ENCODE measurements at regions not wholly inside any gene's neighbourhood (a gene's known extent, or its start where the extent isn't known, plus 50 kb on each side); places are given as distances from the start of the nearest gene placed in this dataset.
"Not testable (repeated sequence)": the region's sequence is repeated elsewhere in the genome, so short reads cannot be mapped to it uniquely, and the experiment has no call there.

DNA sequence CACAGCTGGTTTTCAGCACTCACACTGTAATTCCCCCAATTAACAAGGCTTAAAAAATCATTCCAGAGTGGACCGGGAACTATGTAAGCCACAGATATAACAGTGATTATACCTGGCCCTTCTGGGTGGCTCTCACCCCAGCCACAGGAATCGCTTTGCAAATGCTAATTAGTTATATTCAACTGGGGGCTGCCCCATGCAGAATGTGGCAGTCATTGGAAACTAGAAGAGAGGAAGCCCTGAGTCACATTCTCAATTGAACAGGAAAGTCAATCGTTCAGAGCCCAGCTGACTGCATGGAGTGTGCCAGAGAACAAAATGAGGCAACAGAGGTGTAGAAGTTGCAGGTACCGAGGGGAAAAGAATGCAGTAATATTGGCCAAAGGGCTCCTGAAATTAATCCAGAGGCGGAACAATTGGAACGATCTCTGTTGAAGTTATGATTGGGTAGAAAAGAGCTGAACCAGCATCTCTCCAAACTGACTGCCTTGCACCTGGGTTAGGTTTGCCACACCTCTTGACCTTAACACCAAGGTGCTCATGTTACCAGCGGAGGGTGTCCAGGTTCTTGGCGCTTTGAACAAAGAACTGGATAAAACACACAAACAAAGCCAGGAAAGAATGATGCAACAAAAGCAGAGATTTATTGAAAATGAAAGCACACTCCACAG is 909.7 kb upstream of the AUTS2 start:
- no peak for DNase-seq

DNA sequence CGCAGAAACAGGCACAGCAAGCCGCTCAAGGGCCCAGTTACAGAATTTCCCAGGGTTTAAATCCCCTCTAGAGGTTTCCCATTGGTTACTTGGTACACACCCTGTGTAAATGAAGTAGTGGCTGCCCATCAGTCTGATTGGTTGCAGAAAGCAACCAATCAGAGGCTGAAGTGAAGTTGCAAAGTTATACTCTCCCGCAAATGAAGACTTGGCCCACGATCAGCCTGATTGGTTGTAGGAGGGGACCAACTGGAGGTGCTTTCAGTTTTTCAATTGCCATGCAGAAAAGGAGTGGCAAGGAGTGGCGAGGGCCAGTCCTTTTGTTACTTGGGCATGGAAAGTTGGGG is 909.2 kb upstream of the AUTS2 start:
- no peak for DNase-seq

DNA sequence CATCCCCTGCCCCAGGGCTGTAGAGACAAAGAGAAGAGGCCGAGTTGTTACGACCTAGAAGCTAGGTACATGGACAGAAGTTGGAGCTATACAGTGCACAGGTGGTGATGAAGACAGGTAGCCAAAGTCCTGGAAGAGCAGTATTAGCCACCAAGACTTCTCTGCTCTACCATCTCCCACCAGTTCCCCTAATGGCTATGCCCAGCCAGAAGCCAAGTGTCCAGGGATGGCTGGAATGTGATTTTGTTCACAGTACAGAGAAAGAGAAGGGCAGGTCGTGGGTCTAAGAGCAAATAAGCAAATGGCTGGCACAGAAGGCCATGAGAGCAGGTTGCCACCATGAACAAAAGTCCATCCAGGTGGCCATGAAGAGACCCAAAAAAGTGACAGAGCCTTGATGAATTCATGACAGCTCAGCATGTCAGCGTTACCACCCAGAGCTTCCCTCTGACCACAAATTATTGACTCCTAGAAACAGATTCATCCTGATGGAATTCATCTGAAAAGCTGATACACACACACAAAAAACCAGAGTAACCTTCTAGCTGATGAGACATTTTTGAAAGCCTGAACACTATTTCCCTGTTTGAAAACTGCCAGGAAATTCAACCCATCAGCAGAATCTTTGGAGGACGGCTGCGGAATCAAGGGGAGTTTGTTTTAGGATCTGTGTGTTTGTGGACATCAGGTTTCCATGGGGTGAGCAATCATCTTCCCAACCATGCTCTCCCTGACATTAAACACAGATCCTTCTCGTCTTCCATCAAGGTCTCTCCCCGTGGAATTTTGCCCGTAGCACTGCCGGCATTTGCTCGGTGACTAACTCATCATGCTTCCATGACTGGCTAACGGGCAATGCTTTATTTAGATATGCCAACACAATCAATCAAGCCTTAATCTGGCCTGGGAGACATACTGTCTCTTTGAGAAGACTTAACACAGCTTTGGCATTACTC is 906.7 kb upstream of the AUTS2 start:
- no peak for DNase-seq

DNA sequence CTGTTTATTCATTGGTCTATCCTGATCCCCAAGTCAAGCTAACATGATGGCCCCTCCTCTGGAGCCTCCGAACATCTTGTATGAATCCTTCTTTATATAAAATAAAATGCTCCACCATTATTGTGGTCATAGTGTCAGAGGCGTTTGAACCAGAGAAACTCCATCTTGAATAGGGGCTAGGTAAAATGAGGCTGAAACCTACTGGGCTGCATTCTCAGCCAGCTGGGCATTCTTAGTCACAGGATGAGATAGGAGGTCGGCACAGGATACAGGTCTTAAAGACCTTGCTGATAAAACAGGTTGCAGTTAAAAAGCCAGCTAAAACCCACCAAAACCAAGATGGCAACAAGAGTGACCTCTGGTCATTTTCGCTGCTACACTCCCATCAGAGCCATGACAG is 905.8 kb upstream of the AUTS2 start:
- DNase-seq = no peak

DNA sequence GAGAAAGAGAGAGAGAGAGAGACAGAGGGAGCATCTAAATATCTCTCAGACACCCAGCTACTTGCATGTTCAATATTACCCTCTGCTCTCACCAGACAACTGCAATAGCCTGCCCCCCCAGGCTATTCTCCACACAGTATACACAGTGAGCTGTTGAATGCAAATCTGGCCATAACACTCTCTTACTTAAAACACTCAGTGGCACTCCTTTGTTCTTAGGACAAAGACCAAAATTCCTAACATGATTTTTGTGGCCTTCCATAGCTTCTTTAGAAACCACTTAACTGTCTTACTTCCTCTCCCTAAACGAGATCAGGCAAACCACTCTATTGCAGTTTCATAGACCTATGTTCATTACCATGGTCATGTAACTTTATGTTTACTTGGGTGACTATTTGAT is 903.6 kb upstream of the AUTS2 start:
- no peak for DNase-seq

DNA sequence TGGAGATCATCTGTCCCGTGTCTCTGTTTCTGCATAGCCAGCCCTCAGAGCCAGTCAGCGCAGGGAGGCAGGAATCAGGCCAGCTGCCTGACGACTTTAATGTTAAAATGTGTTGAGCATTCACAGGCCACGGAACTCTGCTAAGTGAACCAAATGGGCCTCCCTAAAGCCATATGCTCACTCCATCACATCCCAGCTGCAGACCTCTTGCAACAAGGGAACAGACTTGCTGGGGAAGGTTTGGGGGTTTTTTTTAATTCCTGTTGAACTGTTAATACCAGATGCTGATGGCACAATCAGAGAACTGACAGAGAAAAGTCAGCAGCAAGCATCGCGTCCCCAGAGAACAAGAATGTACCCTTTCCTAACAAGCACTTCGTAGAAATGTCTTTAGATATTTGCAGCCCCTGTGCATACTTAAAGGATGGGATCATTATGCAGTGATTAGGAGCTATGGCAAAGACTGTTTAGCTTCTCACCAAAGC is 900.4 kb upstream of the AUTS2 start:
- DNase-seq = no peak

DNA sequence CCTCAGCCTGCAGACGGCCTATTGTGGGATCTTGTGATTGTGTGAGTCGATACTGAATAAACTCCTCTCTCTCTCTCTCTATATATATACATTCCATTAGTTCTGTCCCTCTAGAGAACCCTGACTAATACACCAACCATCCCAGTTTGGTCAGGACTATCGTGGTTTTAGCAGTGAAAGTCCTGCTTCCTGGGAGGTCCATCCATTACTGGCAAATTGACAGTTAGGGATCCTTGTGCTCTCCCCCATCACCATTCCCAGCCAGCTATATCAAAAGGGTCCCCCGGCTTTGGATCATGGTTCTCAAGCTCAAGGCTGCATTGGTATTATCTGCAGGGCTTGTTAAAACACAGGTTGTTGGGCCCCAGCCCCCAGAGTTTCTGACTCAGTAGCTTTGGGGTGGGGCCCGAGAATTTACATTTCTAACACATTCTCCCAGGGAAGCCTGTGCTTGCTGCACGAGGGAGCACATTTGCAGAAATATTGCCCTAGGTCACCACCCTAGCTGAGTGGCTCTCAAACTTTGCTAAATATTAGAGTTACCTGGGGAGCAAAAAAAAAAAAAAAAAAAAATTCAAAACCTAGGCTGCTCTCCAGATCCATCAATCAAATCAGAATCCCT is 899.1 kb upstream of the AUTS2 start:
- DNase-seq = no peak

DNA sequence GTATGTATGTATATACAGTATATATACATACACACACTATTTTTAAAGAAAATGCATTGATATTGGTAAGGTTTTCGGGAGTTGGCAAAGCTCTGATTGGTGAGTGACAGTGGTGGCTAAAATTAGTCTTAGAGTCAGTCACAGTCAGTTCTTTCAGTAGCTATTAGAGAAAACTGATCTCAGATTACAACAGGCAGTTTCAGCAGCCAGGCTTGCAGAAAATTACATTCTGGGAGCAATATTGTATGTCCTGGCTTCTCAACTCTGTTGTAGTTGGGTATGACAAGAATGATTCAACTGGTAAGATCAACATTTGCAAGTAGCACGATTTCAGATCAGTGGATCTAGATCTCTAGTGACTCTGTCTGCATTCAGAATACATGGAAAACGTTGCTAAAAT is 897.9 kb upstream of the AUTS2 start:
- no peak for DNase-seq

DNA sequence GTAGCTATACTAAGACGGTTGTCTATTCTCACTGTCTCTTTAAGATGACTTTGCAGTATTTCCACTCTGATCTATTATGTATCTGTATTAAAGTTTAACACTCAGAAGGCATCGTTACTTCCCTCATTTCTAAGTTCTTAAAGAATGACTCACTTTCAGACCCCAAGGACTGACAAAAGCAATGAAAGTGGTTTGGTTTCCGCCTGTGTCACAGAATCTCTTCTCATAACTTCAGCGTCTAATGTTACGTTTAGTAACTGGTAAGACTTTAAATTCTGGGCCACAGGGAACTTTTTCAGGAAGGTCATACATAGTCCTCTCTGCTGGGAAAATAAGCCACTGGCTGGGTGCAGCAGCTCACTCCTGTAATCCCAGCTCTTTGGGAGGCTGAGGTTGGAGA is 892.0 kb upstream of the AUTS2 start:
- DNase-seq = no peak

DNA sequence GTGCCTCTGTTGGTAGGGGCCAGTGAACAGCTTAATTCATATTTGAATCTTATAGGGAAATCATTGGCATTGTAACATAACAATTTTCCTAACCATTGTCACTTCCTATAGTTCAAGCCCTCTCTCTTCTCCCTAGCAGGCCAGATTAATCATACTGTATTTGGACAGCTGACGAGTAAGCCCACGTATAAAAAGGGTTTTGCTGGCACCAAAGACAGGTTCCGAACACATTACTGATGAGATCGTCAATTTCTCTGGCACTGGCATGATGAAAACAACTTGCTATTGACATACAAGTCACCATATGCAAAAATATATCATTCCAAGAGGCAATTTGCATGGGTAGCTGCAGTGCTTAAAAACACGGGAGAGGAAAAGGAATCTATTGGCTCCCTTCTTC is 891.1 kb upstream of the AUTS2 start:
- DNase-seq = no peak

DNA sequence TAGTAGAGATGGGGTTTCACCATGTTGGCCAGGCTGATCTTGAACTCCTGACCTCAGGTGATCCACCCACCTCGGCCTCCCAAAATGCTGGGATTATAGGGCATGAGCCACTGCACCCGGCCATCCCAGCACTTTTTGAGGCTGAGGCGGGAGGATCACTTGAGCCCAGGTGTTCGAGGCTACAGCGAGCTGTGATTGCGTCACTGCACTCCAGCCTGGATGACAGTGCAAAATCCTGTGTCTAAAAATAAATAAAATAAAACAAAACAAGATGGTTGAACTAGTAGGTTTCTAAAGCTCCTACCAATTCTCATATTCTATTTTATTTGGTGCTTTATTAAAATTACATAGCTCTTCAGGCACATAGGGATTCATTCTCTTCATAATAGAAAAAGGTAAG is 890.3 kb upstream of the AUTS2 start:
- DNase-seq = no peak

DNA sequence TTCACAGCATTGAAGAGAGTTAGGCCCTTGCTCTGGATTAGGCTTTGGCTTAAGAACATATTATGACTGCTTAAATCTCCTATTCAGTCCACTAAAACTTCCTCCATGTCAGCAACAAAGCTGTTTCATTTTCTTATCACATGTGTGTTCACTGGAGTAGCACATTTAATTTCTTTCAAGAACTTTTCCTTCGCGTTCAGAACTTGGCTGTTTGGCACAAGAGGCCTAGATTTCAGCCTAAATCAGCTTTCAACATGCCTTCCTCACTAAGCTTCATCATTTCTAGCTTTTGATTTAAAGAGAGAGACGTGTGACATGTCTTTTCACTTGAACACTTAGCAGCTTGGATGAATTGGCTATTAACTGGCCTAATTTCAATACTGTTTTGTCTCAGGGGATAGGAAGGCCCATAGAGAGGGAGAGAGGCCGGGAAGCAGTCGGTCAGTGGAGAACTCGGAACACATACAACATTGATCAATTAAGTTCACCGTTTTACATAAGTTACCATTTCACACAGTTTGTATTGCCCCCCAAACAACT is 885.2 kb upstream of the AUTS2 start:
- no peak for DNase-seq

DNA sequence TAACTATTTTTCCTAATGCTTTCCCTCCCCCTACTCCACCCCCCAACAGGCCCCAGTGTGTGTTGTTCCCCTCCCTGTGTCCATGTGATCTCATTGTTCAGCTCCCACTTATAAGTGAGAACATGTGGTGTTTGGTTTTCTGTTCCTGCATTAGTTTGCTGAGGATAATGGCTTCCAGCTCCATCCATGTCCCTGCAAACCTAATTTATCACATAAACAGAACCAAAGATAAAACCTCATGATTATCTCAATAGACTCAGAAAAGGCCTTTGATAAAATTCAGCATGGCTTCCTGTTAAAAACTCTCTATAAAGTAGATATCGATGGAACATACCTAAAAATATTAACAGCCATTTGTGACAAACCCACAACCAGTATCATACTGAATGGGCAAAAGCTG is 884.1 kb upstream of the AUTS2 start:
- not testable (repeated sequence) for DNase-seq

DNA sequence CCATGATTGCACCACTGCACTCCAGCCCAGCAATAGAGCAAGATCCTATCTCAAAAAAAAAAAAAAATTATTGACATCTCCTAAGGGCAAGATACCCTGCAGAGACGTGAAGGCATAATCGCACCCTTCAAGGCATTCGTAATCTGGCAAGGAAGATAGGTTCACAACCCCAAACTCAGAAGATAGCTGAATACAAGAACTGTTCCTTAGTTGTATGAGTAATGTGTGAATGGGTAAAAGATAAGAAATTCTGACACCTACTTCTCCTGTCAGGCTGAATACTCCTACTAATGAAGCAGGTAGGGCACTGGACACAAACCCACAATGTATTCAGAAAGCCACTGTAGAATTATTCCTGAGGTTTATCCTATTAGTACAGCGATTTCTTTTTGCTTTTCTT is 882.4 kb upstream of the AUTS2 start:
- DNase-seq = no peak

DNA sequence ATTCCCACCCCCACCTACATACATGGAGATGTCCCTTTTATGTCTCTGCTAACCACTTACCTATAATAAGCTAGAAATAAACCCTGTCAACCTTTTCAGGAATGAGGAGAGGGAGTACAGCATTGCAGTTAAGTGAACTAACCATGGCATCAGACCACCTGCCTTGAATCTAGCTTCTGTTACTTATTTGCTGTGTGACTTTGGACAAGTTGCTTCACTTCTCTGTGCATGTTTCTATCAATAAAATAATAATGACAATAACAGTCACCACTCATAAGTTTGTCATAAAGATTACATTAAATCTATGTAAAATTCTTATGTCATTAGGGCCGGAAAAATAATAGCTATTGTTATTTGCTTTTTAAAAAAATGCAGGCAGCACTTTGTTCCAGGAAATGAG is 881.1 kb upstream of the AUTS2 start:
- no peak for DNase-seq

DNA sequence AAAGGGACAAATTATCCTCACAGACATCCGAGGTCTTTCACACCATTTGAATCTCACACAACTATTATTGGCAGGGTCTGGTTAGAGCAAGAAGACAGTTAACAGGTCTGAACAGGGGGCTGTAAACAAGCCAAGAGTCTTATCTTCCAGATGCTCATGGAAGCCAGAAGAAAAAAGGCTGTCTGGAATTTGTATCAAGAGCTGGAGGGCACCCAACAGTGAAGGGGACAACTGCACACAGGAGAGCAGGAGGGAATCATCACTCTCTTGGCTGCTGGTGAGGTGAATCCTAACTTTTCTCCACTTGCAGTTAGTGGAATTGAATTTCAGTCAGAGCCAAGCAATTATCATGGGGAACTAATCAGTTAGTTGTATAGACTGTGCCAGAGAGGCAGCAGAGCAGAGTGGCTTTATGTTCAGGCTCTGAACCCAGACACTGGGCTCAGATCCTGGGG is 880.2 kb upstream of the AUTS2 start:
- no peak for DNase-seq

DNA sequence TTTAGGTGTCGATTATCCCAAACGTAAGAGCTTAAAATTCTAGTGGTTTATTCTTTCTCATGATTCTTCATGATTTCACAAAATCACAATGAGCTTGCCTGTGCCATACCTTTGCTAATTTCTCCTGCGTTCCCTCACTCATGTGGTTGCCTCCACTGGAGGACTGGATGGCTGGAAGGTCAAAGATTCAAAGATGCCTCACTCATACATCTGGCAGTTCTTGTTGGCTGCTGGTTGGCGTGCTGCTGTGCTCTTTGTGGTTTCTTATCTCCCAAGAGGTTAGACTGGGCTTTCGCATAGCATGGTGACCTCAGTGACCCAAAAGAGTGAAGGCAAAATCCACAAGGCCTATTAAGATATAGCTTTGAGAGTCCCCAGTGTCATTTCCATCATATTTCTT is 877.6 kb upstream of the AUTS2 start:
- DNase-seq = no peak

DNA sequence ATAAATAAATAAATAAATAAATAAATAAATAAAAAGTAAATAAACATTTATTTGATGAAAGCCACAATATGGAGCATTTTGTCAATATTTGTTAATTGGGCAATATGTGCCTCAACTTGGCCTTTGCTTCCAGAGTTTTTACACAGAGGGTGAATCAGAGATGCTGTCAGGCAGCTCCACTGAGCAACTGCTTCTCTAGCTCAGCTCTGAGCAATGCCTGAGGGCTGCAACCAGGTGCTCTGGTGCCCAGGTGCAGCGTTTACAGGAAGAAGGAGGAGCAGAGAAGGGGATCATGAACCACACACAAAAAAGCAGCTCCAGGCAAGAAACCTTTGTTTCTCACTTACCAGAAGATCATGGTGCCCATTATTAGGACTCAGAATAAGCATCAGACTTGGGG is 876.2 kb upstream of the AUTS2 start:
- DNase-seq = no peak

DNA sequence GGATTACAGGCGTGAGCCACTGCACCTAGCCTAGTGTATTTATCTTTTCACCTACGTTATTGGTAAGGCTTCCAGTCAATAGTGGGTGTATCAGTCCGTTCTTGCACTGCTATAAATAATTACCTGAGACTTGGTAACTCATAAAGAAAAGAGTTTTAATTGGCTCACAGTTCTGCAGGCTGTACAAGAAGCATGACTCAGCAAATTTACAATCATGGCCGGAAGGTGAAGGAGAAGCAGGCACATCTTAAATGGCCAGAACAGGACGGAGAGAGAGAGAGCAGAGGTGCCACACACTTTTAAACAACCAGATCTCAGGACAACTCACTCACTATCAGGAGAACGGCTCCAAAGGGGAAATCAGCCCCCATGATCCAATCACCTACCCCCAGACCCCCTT is 873.3 kb upstream of the AUTS2 start:
- no peak for DNase-seq

DNA sequence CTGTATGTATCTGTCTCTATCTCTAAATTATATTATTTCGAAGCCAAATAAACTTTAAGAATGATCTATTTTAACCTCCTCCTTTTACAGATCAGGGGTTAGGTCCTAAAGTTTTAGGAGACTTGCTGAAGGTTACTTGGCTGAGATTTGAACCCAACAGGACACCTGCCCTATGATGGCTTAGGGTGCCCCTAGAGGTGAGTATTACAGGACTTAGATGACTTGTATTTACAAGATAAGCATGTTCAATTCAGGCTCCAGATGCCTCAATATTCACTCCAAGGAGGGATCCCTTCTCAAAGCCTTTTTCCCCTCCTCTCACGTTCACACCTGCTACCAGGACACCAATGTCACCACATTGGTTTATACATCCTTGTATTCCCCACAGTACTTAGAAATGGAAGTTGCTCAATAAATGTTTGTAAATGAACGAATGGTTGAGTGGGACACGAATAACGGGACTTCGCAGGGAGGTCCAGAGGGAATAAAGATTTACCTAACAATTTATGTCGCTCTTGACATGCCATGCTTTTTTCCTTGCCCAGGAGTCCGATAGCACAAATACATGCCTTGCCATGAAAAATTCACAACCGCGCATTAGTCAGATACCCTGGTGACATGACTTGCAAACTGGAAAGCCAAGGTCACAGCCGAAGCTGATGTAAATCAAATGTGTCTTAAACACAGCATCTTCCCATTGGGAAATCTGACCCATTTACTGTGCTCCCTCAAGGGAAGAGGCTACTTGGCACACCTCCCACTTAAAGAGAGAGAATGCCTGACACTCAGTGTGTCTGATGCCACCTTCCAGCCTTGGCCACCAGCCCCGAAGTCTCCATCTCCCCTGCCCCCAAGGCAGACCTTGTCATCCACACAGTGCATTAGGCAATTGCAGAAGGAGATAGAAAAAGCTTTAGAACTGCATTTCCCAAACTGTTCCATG is 872.2 kb upstream of the AUTS2 start:
- DNase-seq = no peak

DNA sequence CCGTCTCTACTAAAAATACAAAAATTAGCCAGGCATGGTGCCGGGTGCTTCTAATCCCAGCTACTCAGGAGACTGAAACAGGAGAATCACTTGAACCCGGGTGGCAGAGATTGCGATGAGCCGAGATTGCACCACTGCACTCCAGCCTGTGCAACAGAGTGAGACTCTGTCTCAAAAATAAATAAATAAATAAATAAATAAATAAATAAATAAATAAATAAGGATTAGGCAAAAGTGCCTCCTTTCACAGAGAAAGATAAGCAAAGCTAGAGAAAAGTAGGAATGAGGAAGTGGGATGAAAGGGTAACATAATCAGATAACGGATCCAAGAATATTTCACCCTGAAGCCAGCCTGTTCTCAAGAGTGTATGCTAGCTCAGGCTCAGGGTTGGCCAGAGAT is 869.6 kb upstream of the AUTS2 start:
- DNase-seq = not testable (repeated sequence)

DNA sequence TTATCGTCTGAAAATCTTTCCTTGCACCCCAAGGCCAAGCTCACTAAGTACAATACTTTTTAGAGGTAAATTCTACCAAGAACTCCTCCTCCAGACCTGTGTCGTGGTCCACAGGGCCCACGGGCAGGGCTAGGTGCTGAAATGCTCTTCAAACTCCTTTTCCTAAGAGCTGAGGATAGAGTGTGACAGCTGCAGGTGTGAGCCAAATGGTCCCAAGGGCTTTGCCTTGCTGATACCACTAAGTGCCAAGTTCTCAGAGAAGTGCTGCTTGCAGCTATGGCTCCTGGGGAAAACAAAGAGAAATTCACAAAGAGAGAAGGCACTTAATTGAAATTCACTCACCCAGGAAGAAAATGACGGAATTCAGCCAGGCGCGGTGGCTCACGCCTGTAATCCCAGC is 868.9 kb upstream of the AUTS2 start:
- no peak for DNase-seq
